Body of pancreas (tissue), 4 donors: ENCODE measurements at regions not wholly inside any gene's neighbourhood (a gene's known extent, or its start where the extent isn't known, plus 50 kb on each side); places are given as distances from the start of the nearest gene placed in this dataset.
"Not testable (repeated sequence)": the region's sequence is repeated elsewhere in the genome, so short reads cannot be mapped to it uniquely, and the experiment has no call there.

ENCODE experiments used
- ATAC-seq: fragments of 150-250 bp; one replicate; pipeline ENCODE4 v1.9.1; 2016
- DNase-seq, 4 donors: peaks; one replicate each; pipeline ENCODE4 v3.0.0-alpha.2; 2019
- H3K27ac ChIP-seq, 4 donors: fragments of 200-600 bp; sonication (generic); 1 replicate in 3 of 4; 2 replicates in 1 of 4; pipeline versions ENCODE4 v1.5.1 to v1.6.1; 2016 to 2019; ENCODE audit warnings: mild to moderate bottlenecking in 1 of 4, mixed read lengths in 1 of 4, moderate library complexity in 1 of 4
- H3K27me3 ChIP-seq, 2 donors: fragments of 200-600 bp; sonication (generic); one replicate each; pipeline ENCODE4 v1.6.0; 2016; ENCODE audit warnings: mild to moderate bottlenecking in 1 of 2
- H3K36me3 ChIP-seq, 2 donors: fragments of 200-600 bp; sonication (generic); replicated peaks in 1 of 2; 2 replicates each; pipeline ENCODE4 v1.5.1; 2016; ENCODE audit warnings: low read depth in 2 of 2; ENCODE audit not compliant: insufficient read depth in 1 of 2
- H3K4me1 ChIP-seq: fragments of 200-600 bp; sonication (generic); one replicate; pipeline ENCODE4 v1.6.0; 2016
- H3K4me3 ChIP-seq, 2 donors: fragments of 200-600 bp; sonication (generic); 1 replicate in 1 of 2; 2 replicates in 1 of 2; pipeline ENCODE4 v1.5.1; 2016 to 2019
- H3K9me3 ChIP-seq, 3 donors: fragments of 200-600 bp; sonication (generic); 1 replicate in 2 of 3; 2 replicates in 1 of 3; pipeline ENCODE4 v1.5.1; 2016
- CTCF ChIP-seq, 7 experiments: fragments of 450-650 bp in 4 of 7; fragments of 200-600 bp in 3 of 7; sonication (generic) in 3 of 7; IDR thresholded peaks; one replicate each; pipeline ENCODE4 v1.5.1; 2016 to 2019; ENCODE audit warnings: antibody characterized with exemption in 7 of 7
- POLR2A ChIP-seq, 3 donors: fragments of 450-650 bp; IDR thresholded peaks; one replicate each; pipeline ENCODE4 v1.6.1; 2016; ENCODE audit warnings: antibody characterized with exemption in 3 of 3, mild to moderate bottlenecking in 2 of 3
- WGBS, 2 donors: methylation state at CpG; one replicate each; pipeline ENCODE4 v1.1.5; 2017; 5-methylcytosine and 5-hydroxymethylcytosine counted together
- intact Hi-C: fragments of 100-400 bp; cut with DNase I; formaldehyde crosslinking; loops from one replicate; pipeline ENCODE4 v1.15.1; 2023

- TF ChIP-seq POLR2A (IDR thresholded peaks at IDR 0.05) (no peak), CTCF (IDR thresholded peaks at IDR 0.05) (no peak)
- ATAC-seq, result no peak
- H3K36me3 ChIP-seq, result no peaks in the 10 kb centered on the region
- no peak for DNase-seq
- no peaks in the 10 kb centered on the region for H3K27me3 ChIP-seq
- H3K9me3 ChIP-seq, result no peaks in the 10 kb centered on the region
- intact Hi-C loops, result no loop called here
- H3K27ac ChIP-seq, result no peak overlapping the region
- H3K4me3 ChIP-seq, result no peak overlapping the region
- 56 to 74% methylated on average over 1 of the region's 1 CpG for WGBS, 2 donors
- H3K4me1 ChIP-seq, result peaks cover 3% of the 10 kb centered on the region
Observed at GRCh38 chr2:16722126-16722525, 56.5 kb upstream of the CYRIA start.

DNA sequence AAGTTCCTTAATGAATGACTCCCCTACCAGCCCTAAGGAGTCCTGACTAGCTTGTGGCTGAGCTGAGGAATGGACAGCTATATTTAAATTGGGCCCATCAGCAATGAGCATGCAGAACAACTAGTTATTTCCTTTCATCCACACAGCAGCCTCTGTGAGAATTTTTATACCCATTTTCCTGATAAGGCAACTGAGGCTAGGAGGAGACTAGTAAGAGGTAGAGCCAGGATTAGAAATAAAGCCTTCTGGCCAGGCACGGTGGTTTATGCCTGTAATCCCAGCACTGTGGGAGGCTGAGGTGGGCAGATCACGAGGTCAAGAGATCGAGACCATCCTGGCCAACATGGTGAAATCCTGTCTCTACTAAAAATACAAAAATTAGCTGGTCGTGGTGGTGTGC is 55.9 kb upstream of the CYRIA start:
- intact Hi-C loops, H3K4me1 ChIP-seq, ATAC-seq, H3K36me3 ChIP-seq, H3K27ac ChIP-seq, H3K4me3 ChIP-seq, H3K27me3 ChIP-seq, H3K9me3 ChIP-seq, DNase-seq: not testable (repeated sequence)
- WGBS, 2 donors, result 78 to 79% methylated on average over 4 of the region's 4 CpGs

- H3K36me3 ChIP-seq, H3K9me3 ChIP-seq, H3K4me3 ChIP-seq, intact Hi-C loops, H3K27ac ChIP-seq, DNase-seq, H3K4me1 ChIP-seq, ATAC-seq, H3K27me3 ChIP-seq: not testable (repeated sequence)
- 66 to 67% methylated on average over 3 of the region's 3 CpGs for WGBS, 2 donors
Observed at GRCh38 chr2:16720737-16721136, 55.1 kb upstream of the CYRIA start.

GRCh38 chr2:16719485-16719808 is 53.8 kb upstream of the CYRIA start:
- Histone ChIP-seq H3K36me3 (no peaks in the 10 kb centered on the region), H3K4me3 (no peak overlapping the region), H3K4me1 (no peaks in the 10 kb centered on the region), H3K27ac (no peak overlapping the region), H3K9me3 (no peaks in the 10 kb centered on the region), H3K27me3 (no peaks in the 10 kb centered on the region)
- no peak for DNase-seq
- TF ChIP-seq POLR2A (IDR thresholded peaks at IDR 0.05), result no peak
- no peak for TF ChIP-seq CTCF (IDR thresholded peaks at IDR 0.05)
- intact Hi-C loops, result no loop called here
- 65 to 66% methylated on average over 2 to 3 of the region's 3 CpGs for WGBS, 2 donors
- ATAC-seq, result no peak

- ATAC-seq, result no peak
- Histone ChIP-seq H3K4me1 (no peaks in the 10 kb centered on the region), H3K4me3 (no peak overlapping the region), H3K27me3 (no peaks in the 10 kb centered on the region), H3K27ac (no peak overlapping the region), H3K9me3 (no peaks in the 10 kb centered on the region), H3K36me3 (no peaks in the 10 kb centered on the region)
- TF ChIP-seq CTCF (IDR thresholded peaks at IDR 0.05), result no peak
- no peak for TF ChIP-seq POLR2A (IDR thresholded peaks at IDR 0.05)
- no peak for DNase-seq
- intact Hi-C loops, result no loop called here
- WGBS, 2 donors, result 82% methylated on average over 10 of the region's 10 CpGs
Observed at GRCh38 chr2:16718576-16719484, 53.2 kb upstream of the CYRIA start.

GRCh38 chr2:16717477-16717876 is 51.8 kb upstream of the CYRIA start:
- WGBS, 2 donors, result 14 to 24% methylated on average over 3 of the region's 3 CpGs
- Histone ChIP-seq H3K27ac (no peak overlapping the region), H3K4me3 (no peak overlapping the region), H3K9me3 (no peaks in the 10 kb centered on the region), H3K4me1 (no peaks in the 10 kb centered on the region), H3K36me3 (no peaks in the 10 kb centered on the region), H3K27me3 (no peaks in the 10 kb centered on the region)
- intact Hi-C loops, result no loop called here
- ATAC-seq (no peak), DNase-seq (peak in 1 of 4 donors; percentile 35)
- no peak for TF ChIP-seq POLR2A (IDR thresholded peaks at IDR 0.05)
- TF ChIP-seq CTCF (IDR thresholded peaks at IDR 0.05), result no peak
